NCI-H187 treated with DMSO at 0.1 percent for 48 hours (cell line): ENCODE measurements at regions not wholly inside any gene's neighbourhood (a gene's known extent, or its start where the extent isn't known, plus 50 kb on each side); places are given as distances from the start of the nearest gene placed in this dataset.

Source experiments
- DNase-seq: peaks from one replicate; lab custom pipeline; 2025; lab: John Stamatoyannopoulos, UW

- DNase-seq, result no peak
These were observed 62.9 kb downstream of the NHLRC3 start for GRCh38 chr13:39100996-39101738.

GRCh38 chr13:39102981-39103490 is 64.8 kb downstream of the NHLRC3 start:
- no peak for DNase-seq

GRCh38 chr13:39105110-39105509 is 66.9 kb downstream of the NHLRC3 start:
- DNase-seq, result peak; percentile 13

DNA sequence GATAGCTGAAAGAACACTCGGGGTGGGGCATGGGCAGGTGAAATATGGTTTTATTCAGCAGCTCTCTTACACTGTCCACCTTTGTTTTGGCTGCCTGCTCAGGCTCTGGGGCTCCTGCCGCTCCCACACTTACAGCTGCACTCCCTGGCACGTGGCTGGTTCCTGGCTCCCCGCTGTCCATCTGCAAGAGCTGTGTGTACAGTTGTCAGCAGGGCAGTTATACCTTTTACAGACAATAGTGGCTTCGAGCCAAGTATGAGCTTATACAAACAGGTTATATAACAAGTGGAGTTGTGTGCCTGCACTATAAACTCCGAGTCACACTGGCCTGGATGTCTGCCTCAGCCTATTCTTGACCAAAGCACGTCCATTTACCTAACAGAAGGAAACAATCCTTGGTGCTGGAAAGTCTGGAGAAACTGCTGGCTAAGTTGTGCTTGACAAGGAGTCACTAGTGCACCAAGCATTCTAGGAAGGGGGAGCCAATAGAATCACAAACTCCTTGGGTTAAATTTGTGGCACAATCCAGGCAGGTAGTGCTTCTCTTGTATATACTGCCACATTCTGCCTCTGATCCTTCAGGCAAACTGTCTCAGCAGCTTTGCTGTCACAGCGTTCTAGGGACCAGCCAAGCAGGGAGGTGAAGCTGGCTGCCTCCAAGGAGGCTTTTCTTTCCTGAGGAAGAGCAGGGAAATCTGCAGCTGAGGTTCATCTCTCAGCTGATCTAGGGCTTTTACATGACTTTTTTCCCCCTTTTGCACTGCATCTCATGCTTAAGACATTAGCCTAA is 68.2 kb downstream of the NHLRC3 start:
- DNase-seq, result peak; percentile 73

GRCh38 chr13:39107561-39107960 is 69.3 kb downstream of the NHLRC3 start:
- DNase-seq, result no peak

DNA sequence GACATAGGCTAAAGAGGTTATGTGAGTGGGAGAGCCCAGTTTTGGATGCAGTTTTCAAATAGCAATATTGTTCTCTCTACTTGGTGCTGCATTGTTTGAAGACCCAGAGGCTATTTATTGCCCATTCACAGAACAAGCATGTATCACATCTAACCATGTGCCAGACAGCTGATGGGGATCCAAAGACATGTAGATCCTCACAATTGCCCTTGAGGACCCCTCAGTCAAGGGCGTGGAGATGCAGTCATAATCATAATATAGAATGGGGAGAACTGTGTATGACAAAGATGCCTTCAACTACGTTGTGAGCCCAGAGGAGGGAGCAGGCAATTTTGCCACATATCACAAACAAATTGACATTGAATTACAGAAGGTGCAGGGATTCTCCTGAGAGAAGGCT is 70.5 kb downstream of the NHLRC3 start:
- DNase-seq, result no peak

GRCh38 chr13:39110518-39111097 is 72.4 kb downstream of the NHLRC3 start:
- no peak for DNase-seq

DNA sequence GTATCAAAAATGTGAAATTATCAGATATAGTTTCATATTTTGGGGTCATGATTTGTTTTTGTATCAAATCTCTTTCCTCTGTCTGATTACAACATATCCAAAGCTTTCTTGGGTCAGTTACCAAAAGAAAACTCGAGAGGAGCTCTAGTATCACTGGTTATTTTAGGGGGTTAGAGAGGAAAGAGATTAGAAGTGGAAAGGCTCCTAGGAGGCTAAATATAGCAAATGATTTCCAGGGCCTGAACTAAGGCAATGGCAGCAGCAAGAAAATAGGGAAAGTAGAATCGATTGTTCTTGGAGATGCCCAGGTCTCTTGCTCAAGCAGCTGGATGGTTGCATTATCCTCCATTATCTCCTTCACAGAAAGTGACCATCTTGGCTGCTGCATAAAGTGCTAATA is 72.9 kb downstream of the NHLRC3 start:
- DNase-seq, result no peak

DNA sequence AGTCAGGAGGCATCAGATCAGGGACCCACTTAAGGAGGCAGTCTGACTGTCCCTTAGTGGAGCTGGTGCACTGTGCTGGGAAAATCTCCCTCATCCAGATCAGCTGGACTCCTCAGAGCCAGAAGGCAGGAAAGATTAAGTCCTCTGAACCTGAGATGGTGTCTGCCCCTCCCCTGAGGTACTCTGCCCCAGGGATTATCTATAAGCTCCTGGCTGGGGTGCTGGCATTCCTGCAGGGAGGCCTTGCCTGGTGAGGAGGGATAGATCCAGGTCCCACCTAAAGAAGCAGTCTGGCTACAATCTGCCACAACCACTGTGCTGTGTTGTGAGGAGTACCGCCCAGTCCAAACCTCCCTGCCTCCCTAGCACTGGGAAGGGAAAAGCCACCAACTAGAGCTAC is 81.2 kb downstream of the NHLRC3 start:
- no peak for DNase-seq

DNA sequence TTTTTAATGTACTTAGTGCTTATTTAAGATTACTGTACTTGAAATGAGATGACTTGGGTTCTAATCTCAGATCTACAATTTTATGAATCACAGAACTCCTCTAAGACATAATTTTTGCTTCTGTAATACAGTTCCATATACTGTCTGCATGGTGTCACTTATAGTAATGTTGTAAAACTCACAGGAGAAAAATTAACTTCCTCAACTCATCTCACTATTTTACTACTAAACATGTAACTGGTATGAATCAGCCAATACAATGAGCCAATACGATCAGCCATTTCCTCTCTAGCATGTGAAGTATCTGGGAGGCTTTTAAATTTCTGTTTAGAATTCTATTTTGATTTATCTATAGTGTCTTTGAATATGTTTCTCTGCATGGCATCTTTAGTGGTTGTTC is 85.3 kb downstream of the NHLRC3 start:
- DNase-seq, result no peak

- DNase-seq, result no peak
These were observed 91.0 kb downstream of the NHLRC3 start for GRCh38 chr13:39129213-39129612.

GRCh38 chr13:39130301-39130700 is 92.0 kb downstream of the NHLRC3 start:
- DNase-seq, result no peak

GRCh38 chr13:39132286-39133230 is 94.3 kb downstream of the NHLRC3 start:
- DNase-seq, result no peak

- no peak for DNase-seq
These were observed 95.5 kb downstream of the NHLRC3 start for GRCh38 chr13:39133781-39134180.

DNA sequence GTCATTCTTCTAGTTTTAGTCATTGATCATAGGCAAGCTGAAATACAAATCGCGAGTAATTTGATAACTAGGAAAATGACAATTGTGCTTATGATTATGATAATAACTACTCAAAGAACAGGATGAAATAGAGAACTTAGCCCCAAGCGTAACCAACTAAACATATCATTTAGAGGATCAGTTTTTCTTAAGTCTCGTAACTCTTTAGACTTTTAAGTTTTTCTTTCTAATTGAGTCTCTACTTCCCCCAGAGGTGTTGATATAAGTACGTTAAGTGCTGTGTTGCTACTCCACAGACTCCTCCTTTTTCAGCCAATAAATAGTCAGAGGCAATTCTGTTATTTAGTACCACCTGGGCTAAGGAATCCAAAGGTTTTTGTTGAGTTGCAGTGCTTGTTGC is 96.3 kb downstream of the NHLRC3 start:
- DNase-seq, result no peak

DNA sequence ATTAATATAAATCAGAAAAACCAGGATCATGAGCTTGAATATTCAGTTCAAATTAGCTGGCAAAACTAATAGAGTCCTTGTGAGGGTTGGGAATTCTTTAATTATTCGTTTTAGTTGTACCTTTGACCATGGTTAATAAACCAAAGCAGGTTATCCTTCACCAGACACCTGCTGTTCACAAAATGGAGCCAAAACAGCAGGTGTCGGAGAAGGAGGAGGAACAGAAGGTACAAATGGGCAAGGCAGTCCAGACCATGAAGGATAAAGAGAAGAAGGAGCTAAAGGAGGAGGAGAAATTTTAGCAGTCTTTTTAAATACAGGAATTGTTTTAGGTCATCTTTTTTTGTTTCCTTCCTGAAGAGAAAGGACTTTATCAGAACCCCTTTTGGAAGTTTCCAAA is 106.1 kb downstream of the NHLRC3 start:
- no peak for DNase-seq

- no peak for DNase-seq
These were observed 106.8 kb downstream of the NHLRC3 start for GRCh38 chr13:39144941-39145533.

DNA sequence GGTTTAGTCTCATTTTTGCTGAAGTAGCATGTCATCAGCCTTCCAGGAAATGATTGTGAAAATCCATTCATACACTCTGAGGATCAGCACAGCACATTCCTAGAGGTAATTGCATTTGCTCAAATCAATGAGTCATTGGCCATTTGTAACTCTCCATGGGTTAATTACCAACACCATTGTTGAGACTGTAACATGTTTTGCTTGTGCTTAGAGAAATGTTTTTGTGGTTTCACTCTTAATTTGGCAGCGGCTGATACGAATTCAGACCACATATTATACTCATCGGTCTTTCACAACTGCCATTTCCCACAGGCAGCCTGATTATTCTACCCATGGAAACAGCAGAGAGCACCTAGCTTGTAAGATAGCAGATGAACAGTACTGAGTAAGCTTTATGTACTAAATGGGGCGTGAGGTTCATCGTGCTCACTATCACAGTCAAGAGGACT is 110.3 kb downstream of the NHLRC3 start:
- peak; percentile 86 for DNase-seq

DNA sequence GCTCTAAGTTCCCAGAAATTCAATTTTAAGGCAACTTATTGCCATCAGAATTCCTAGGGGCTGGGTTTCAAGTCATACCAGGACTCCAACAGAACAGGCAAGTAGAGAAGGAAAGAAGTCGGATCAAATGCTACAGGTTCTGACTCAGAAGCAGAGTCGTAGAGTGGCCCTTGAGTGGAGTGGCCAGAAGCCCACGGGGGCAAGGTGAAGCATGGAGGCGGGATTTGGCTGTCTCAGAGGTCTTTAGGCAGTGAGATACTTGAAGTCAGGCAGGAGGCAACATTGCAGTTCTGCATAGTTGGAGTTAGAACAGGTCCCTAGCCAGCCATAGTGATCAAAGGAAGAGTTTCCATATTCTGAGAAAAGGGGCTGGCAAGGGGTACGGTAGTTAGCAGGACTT is 111.6 kb downstream of the NHLRC3 start:
- DNase-seq, result no peak

DNA sequence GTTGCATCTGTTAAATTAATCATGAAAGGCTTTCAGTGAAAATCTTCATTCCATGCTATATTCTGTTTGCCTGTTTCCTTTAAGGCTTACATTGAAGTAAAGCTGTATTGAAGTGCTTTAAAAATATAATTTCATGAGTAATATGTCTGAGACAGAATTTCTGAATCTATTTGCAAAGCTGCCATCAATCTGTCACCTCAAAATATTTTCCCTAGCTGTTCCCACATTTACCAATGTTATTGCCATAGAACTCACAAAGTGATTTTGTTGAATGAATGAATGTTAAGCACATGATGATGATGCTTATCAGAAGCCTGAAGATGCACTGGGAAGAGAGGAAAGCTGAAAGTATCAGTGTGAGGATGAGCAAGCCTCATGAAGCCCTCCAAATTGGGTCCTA is 115.8 kb downstream of the NHLRC3 start:
- no peak for DNase-seq

DNA sequence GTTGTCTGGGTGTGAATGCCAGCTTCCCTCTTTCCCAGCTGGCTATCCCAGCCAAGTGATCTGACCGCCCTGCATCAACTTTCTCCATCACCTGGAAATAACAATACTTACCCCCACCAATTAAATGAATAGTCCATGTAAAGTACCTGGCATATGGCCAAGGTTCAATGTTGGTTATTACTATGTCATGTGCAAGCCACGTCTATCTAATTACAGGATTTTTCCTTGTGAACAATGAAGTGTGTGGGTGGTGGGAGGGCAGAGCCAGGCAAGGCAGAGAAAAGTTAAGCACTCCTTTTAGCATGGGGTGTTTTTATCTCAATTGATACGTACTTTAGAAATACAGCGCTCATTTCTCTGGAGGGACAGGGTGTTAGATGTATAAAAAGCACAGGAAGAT is 121.1 kb downstream of the NHLRC3 start:
- peak; percentile 7 for DNase-seq
